Tibial artery (tissue), 4 donors: ENCODE measurements at regions not wholly inside any gene's neighbourhood (a gene's known extent, or its start where the extent isn't known, plus 50 kb on each side); places are given as distances from the start of the nearest gene placed in this dataset.

Source experiments
- DNase-seq, 2 donors: peaks; one replicate each; pipeline ENCODE4 v3.0.0-alpha.2; 2019
- H3K27ac ChIP-seq, 2 donors: fragments of 200-600 bp; sonication (generic) in 1 of 2; 1 replicate in 1 of 2; 2 replicates in 1 of 2; pipeline ENCODE4 v1.5.1; 2018 to 2019; ENCODE audit warnings: mild to moderate bottlenecking in 1 of 2
- H3K27me3 ChIP-seq, 2 donors: fragments of 200-600 bp; sonication (generic) in 1 of 2; one replicate each; pipeline versions ENCODE4 v1.5.1 to v1.6.0; 2016 to 2019
- H3K36me3 ChIP-seq, 3 donors: fragments of 200-600 bp; sonication (generic) in 2 of 3; one replicate each; pipeline ENCODE4 v1.5.1; 2016 to 2019; ENCODE audit warnings: mild to moderate bottlenecking in 2 of 3
- H3K4me1 ChIP-seq, 4 donors: fragments of 200-600 bp; sonication (generic) in 2 of 4; 1 replicate in 3 of 4; 2 replicates in 1 of 4; pipeline ENCODE4 v1.5.1; 2016 to 2019
- H3K4me3 ChIP-seq, 2 donors: fragments of 200-600 bp; sonication (generic) in 1 of 2; 1 replicate in 1 of 2; 2 replicates in 1 of 2; pipeline ENCODE4 v1.5.1; 2018 to 2019; ENCODE audit warnings: mild to moderate bottlenecking in 2 of 2
- H3K9me3 ChIP-seq, 3 donors: fragments of 200-600 bp; sonication (generic) in 1 of 3; one replicate each; pipeline ENCODE4 v1.5.1; 2016 to 2019
- intact Hi-C: fragments of 100-400 bp; cut with DNase I; formaldehyde crosslinking; loops from one replicate; pipeline ENCODE4 v1.15.0; 2023; ENCODE audit warnings: low total_unique reads
- TF ChIP-seq, protein P1 (sequence below), 2 experiments: fragments of 200-600 bp in 1 of 2; fragments of 450-650 bp in 1 of 2; IDR thresholded peaks; one replicate each; pipeline ENCODE4 v1.5.1; 2017 to 2019; ENCODE audit warnings: antibody characterized with exemption in 2 of 2, mild to moderate bottlenecking in 1 of 2, moderate library complexity in 1 of 2

- TF ChIP-seq, protein P1, sequence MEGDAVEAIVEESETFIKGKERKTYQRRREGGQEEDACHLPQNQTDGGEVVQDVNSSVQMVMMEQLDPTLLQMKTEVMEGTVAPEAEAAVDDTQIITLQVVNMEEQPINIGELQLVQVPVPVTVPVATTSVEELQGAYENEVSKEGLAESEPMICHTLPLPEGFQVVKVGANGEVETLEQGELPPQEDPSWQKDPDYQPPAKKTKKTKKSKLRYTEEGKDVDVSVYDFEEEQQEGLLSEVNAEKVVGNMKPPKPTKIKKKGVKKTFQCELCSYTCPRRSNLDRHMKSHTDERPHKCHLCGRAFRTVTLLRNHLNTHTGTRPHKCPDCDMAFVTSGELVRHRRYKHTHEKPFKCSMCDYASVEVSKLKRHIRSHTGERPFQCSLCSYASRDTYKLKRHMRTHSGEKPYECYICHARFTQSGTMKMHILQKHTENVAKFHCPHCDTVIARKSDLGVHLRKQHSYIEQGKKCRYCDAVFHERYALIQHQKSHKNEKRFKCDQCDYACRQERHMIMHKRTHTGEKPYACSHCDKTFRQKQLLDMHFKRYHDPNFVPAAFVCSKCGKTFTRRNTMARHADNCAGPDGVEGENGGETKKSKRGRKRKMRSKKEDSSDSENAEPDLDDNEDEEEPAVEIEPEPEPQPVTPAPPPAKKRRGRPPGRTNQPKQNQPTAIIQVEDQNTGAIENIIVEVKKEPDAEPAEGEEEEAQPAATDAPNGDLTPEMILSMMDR (IDR thresholded peaks at IDR 0.05): no peak
- H3K36me3 ChIP-seq: no peaks in the 10 kb centered on the region
- intact Hi-C loops: no loop called here
- H3K27ac ChIP-seq: no peak overlapping the region
- no peaks in the 10 kb centered on the region for H3K27me3 ChIP-seq
- no peak for DNase-seq
- no peaks in the 10 kb centered on the region for H3K9me3 ChIP-seq
- H3K4me3 ChIP-seq: no peak overlapping the region
- no peaks in the 10 kb centered on the region for H3K4me1 ChIP-seq
These were observed 259.2 kb upstream of the MANEA start for GRCh38 chr6:95318137-95318536.

DNA sequence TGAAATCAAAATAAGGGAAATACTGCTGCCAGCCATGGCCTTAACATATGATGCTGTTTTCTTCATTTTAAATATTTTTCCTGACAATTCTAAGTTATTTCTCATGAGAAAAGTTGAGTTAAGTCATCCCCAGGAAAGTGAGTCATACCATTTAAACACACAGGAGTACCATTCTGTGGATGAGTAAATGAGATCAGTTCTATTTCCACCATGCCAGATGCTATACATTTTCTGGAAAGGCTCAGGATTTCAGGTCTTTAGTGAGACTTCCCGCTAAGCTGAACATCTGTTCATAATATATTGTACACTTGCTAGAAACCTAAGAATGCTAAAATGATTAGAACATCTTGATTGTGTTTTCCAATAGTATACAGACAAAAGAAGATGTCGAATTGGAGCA lies 256.2 kb upstream of the MANEA start:
- Histone ChIP-seq H3K9me3 (no peaks in the 10 kb centered on the region), H3K36me3 (no peaks in the 10 kb centered on the region), H3K4me1 (no peaks in the 10 kb centered on the region), H3K4me3 (no peak overlapping the region), H3K27me3 (no peaks in the 10 kb centered on the region), H3K27ac (no peak overlapping the region)
- DNase-seq: no peak
- intact Hi-C loops: no loop called here
- TF ChIP-seq, protein P1 (IDR thresholded peaks at IDR 0.05): no peak

DNA sequence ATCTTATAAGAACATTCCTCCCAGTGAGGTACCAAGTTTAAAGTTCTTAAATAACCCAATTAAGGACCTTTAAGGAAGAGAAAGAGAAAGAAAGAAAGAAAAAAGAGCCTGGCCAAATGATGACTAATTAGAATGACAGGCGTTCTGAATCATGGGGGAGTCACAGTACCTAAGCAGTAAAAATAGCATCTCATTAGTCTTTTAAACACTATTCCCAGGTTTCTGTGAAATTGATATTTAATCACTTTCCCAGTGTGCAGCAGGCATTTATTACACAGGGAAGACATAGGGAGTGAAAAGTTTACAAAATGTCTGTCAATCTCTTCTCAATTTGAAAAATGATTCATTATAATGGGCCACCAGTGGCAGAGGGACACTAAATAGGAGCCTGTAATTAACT lies 251.4 kb upstream of the MANEA start:
- TF ChIP-seq, protein P1 (IDR thresholded peaks at IDR 0.05): no peak
- Histone ChIP-seq H3K4me3 (no peak overlapping the region), H3K9me3 (no peaks in the 10 kb centered on the region), H3K27ac (no peak overlapping the region), H3K4me1 (no peaks in the 10 kb centered on the region), H3K27me3 (no peaks in the 10 kb centered on the region), H3K36me3 (no peaks in the 10 kb centered on the region)
- no peak for DNase-seq
- intact Hi-C loops: no loop called here

DNA sequence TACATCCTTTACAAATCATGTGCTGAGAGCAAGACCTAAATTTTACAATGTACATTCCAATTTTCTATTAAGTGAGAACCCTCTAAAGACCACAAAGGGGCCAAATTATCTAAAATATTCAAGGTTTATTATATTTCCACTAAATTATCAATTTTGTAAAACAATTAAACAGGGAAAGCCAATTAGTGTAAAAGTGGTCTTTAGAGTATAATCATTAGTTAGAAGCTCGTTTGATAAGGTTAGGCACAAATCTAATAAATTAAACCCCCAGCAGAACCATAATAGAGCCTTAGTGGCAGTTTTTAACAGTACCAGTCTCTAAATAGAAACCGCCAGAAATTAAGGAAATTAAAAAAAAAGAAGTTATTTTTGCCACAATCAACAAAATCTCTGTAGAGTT lies 249.1 kb upstream of the MANEA start:
- Histone ChIP-seq H3K9me3 (no peaks in the 10 kb centered on the region), H3K36me3 (no peaks in the 10 kb centered on the region), H3K4me3 (no peak overlapping the region), H3K27ac (no peak overlapping the region), H3K4me1 (no peaks in the 10 kb centered on the region), H3K27me3 (no peaks in the 10 kb centered on the region)
- no peak for DNase-seq
- TF ChIP-seq, protein P1 (IDR thresholded peaks at IDR 0.05): no peak
- intact Hi-C loops: no loop called here

GRCh38 chr6:95352064-95352795 lies 225.1 kb upstream of the MANEA start:
- Histone ChIP-seq H3K4me3 (no peak overlapping the region), H3K27ac (no peak overlapping the region), H3K4me1 (no peaks in the 10 kb centered on the region), H3K9me3 (no peaks in the 10 kb centered on the region), H3K36me3 (no peaks in the 10 kb centered on the region), H3K27me3 (no peaks in the 10 kb centered on the region)
- intact Hi-C loops: no loop called here
- no peak for DNase-seq
- TF ChIP-seq, protein P1 (IDR thresholded peaks at IDR 0.05): no peak

- H3K4me1 ChIP-seq: no peaks in the 10 kb centered on the region
- no peak overlapping the region for H3K4me3 ChIP-seq
- intact Hi-C loops: no loop called here
- no peak for DNase-seq
- no peaks in the 10 kb centered on the region for H3K36me3 ChIP-seq
- no peaks in the 10 kb centered on the region for H3K9me3 ChIP-seq
- TF ChIP-seq, protein P1 (IDR thresholded peaks at IDR 0.05): no peak
- H3K27me3 ChIP-seq: no peaks in the 10 kb centered on the region
- no peak overlapping the region for H3K27ac ChIP-seq
These were observed 222.8 kb upstream of the MANEA start for GRCh38 chr6:95354551-95354950.
